ENCODE measurements at regions not wholly inside any gene's neighbourhood (a gene's known extent, or its start where the extent isn't known, plus 50 kb on each side); places are given as distances from the start of the nearest gene placed in this dataset.

DNA sequence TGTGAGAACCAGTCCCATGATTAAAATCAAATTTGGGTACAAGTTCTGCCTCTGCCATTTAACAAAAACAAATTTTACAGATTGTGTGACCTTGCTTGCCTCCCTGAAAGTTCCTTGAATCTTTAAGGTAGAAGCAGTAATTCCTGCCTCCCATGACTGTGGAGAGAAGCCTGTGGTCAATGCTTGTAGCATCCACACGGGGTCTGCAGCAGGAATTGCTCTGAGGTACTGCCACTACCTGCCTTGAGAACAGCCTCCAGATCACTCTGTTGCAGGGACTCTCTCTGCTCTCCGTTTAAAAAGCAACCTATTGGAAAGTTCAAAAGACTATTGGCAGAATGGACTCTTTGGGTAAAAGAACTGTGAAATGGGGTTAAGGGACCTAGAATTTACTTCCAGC lies 75.9 kb downstream of the SST start:
- no peak for DNase-seq (ENCODE audit: low read depth, low spot score)
- H3K4me3 ChIP-seq (ENCODE audit: low read depth, low read length): no peak overlapping the region
- TF ChIP-seq CTCF (IDR thresholded peaks at IDR 0.05; ENCODE audit: low read depth, low read length): no peak
- in situ Hi-C loops (cut with HindIII; ENCODE audit: low sequenced_read_pairs): no loop called here

GRCh38 chr3:187593451-187593850 lies 76.7 kb downstream of the SST start:
- in situ Hi-C loops (cut with HindIII; ENCODE audit: low sequenced_read_pairs): no loop called here
- H3K4me3 ChIP-seq (ENCODE audit: low read depth, low read length): no peak overlapping the region
- no peak for DNase-seq (ENCODE audit: low read depth, low spot score)
- TF ChIP-seq CTCF (IDR thresholded peaks at IDR 0.05; ENCODE audit: low read depth, low read length): no peak

DNA sequence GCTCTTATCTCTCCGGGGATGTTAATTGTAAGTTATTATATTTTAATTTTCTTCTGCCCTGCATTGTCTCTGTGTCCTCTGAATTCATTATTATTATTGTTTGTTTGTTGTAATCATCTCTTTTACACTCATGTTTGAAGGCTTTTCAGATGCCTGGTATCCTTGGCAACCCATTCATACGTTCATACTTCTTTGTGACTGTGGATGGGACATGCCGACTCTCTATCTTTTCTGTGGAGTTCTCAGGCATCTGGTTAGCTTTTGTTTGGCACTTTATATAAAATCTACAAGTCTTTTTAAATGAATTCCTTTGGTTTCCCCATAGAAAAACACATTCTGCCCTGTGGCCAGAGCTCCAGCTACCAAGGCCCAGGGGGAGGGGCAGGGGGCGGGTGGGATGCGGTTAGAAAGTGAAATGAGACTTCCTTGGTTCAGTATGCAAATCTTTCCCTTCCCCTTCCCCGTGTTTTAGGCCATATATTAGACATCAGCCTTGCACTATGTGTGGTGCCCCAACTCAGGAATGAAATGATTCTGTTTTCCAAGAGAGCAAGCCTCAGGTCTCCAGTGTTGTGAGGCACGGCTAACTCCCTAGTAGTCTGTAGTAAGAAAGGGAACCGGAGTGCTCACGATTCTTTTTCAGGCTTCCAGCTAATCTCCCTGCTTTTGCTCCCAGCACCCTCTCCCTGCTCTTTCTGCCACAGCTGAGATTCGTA lies 79.2 kb downstream of the SST start:
- in situ Hi-C loops (cut with HindIII; ENCODE audit: low sequenced_read_pairs): no loop called here
- DNase-seq (ENCODE audit: low read depth, low spot score): no peak
- no peak overlapping the region for H3K4me3 ChIP-seq (ENCODE audit: low read depth, low read length)
- TF ChIP-seq CTCF (IDR thresholded peaks at IDR 0.05; ENCODE audit: low read depth, low read length): no peak

DNA sequence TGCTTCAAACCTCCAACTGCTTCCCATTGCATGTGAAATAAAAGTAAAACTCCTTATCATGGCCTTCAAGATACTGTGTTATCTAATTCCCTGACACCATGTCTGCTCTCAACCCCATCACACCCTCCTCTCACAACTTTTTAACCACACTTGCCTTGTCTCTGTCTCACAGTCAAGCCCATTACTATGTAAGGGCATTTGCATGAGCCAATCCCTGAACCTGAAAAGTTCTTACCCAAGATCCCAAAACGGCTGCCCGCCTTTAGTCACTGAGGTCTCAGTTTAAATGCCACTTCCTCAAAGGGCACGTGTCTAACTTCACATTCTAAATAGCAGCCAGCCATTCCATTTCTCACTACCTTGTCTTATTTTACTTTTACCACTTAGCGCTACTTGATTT lies 83.1 kb downstream of the SST start:
- no peak for TF ChIP-seq CTCF (IDR thresholded peaks at IDR 0.05; ENCODE audit: low read depth, low read length)
- in situ Hi-C loops (cut with HindIII; ENCODE audit: low sequenced_read_pairs): no loop called here
- no peak for DNase-seq (ENCODE audit: low read depth, low spot score)
- H3K4me3 ChIP-seq (ENCODE audit: low read depth, low read length): no peak overlapping the region

DNA sequence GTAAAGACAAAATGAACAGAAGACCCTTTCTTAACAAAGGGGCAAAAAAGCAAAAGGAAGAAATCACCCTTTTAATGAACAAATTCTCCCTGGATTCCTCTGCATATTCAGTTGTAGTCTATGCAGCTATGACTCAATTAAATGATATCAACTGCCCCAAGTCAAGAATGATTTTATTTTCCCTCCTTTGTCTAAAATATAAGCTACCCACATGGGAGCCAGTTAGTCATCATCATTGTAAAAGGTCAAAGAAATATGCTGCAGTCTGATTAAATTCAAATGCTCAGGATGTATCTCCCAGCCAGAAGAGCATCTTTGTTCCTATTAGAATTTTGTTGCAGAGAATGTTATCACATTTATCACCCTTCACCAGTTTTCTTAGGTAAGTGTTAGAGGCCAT lies 84.0 kb downstream of the SST start:
- no peak for DNase-seq (ENCODE audit: low read depth, low spot score)
- H3K4me3 ChIP-seq (ENCODE audit: low read depth, low read length): no peak overlapping the region
- no peak for TF ChIP-seq CTCF (IDR thresholded peaks at IDR 0.05; ENCODE audit: low read depth, low read length)
- in situ Hi-C loops (cut with HindIII; ENCODE audit: low sequenced_read_pairs): no loop called here

- TF ChIP-seq CTCF (IDR thresholded peaks at IDR 0.05; ENCODE audit: low read depth, low read length): no peak
Observed at GRCh38 chr3:187572441-187572840, 97.8 kb downstream of the SST start.

More at GRCh38 chr3:187572441-187572840, 97.8 kb downstream of the SST start:
- no peak for DNase-seq (ENCODE audit: low read depth, low spot score)
- in situ Hi-C loops (cut with HindIII; ENCODE audit: low sequenced_read_pairs): no loop called here
- H3K4me3 ChIP-seq (ENCODE audit: low read depth, low read length): no peak overlapping the region

Data from astrocyte of the spinal cord (primary cell).